Right ventricle myocardium inferior (tissue), 1 donor: ENCODE measurements at regions not wholly inside any gene's neighbourhood (a gene's known extent, or its start where the extent isn't known, plus 50 kb on each side); places are given as distances from the start of the nearest gene placed in this dataset.
"Not testable (repeated sequence)": the region's sequence is repeated elsewhere in the genome, so short reads cannot be mapped to it uniquely, and the experiment has no call there.

Experiments
- ATAC-seq: fragments of 200-7000 bp; cut with Tn5 transposase; one replicate; pipeline ENCODE4 v1.9.1; 2020; ENCODE audit warnings: mild to moderate bottlenecking, moderate library complexity
- DNase-seq: peaks from one replicate; pipeline ENCODE4 v3.0.0; 2021; ENCODE audit errors: missing footprints
- intact Hi-C: fragments of 100-400 bp; cut with DNase I; formaldehyde crosslinking; loops from one replicate; pipeline ENCODE4 v1.11.0; 2022
- donor health status: DM: no; HTN: yes; CAD: no; lungs with severe emphysema.

DNA sequence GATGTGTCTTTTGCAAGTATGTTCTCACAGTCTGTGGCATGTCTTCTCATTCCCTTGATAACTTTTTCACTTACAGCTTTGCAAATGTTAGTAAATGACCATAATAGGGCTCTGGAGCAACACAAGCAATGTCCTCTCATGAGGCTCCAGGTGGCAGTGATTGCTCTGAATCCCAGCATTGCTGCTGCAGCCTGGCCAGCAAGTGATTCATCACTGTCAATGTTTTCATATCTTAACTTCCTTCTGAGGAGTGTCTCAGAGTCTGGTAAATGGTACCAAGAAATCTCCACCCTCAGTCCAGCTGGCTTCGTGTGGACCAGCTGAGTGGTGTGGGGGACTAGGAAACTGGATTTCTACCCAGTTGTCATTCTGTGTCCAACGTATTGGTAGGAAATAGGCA is 139.6 kb downstream of the MYLK4 start:
- intact Hi-C loops = no loop called here
- ATAC-seq (no peak), DNase-seq (no peak)

GRCh38 chr6:2608503-2608902 is 142.2 kb downstream of the MYLK4 start:
- DNase-seq (no peak), ATAC-seq (no peak)
- intact Hi-C loops = no loop called here

DNA sequence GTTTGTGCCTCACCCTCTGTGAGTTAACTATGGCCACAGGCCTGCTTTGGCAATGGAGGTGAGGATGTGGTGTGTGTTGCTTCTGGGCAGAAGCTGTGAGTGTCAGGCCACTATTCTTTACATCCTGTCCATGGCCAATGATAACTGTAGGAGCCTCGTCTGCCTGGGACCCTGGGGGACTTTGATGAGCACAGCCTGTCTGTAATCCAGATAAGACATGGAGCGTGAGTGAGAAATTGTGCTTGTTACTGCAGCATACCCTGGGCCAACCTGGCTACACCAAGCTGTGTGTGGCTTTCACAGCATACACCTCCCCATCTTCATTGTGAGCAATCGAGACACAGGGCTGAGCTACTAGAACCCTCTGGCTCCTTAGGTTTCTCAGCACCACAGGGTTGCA is 150.4 kb downstream of the MYLK4 start:
- DNase-seq (no peak), ATAC-seq (no peak)
- intact Hi-C loops = loop anchor here (1.0 kb wide), 1 partner anchor 32 kb away; no protein-coding TSS in a partner anchor

- intact Hi-C loops = loop anchor here (1.0 kb wide), 1 partner anchor 32 kb away; no protein-coding TSS in a partner anchor
- ATAC-seq (peak; percentile 26), DNase-seq (no peak)
These were observed 150.9 kb downstream of the MYLK4 start for GRCh38 chr6:2599817-2600216.

- DNase-seq = no peak
- intact Hi-C loops = no loop called here
- ATAC-seq = no peak
These were observed 151.9 kb downstream of the MYLK4 start for GRCh38 chr6:2598867-2599266.

- no peak for DNase-seq
- intact Hi-C loops = no loop called here
- no peak for ATAC-seq
These were observed 152.7 kb downstream of the MYLK4 start for GRCh38 chr6:2597991-2598390.

DNA sequence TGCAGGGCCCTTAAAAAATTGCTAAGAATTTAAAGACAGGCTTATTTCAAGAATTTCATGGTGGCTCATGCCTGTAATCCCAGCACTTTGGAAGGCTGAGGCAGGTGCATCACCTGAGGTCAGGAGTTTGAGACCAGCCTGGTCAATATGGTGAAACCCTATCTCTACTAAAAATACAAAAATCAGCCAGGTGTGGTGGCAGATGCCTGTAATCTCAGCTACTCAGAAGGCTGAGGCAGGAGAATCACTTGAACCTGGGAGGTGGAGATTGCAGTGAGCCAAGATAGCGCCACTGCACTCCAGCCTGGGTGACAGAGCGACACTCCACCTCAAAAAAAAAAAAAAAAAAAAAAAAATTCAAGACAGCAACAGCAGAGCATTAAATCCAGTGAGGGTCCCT is 153.3 kb downstream of the MYLK4 start:
- intact Hi-C loops, ATAC-seq, DNase-seq: not testable (repeated sequence)

GRCh38 chr6:2596222-2596621 is 154.5 kb downstream of the MYLK4 start:
- ATAC-seq (no peak), DNase-seq (no peak)
- intact Hi-C loops = no loop called here

DNA sequence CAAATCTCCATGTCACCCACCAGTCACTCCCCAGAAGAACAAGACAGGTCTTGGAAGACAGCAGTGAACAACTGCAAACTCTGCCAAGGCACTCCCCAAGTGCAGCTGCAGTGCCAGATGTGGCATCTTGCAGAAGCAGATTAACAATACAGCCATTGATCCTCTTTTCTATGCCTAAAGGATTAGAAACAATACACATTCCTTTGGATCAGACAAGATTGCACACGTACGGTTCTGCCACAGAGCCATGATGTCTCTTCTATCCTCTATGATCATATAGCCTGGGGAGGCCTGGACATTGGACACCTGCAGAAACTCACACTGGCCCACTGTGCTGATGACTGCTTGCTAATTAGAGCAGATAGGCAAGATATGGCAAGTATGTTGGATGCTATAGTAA is 155.9 kb downstream of the MYLK4 start:
- ATAC-seq = no peak
- intact Hi-C loops = no loop called here
- no peak for DNase-seq

GRCh38 chr6:2593167-2593566 is 157.6 kb downstream of the MYLK4 start:
- DNase-seq = no peak
- intact Hi-C loops = no loop called here

DNA sequence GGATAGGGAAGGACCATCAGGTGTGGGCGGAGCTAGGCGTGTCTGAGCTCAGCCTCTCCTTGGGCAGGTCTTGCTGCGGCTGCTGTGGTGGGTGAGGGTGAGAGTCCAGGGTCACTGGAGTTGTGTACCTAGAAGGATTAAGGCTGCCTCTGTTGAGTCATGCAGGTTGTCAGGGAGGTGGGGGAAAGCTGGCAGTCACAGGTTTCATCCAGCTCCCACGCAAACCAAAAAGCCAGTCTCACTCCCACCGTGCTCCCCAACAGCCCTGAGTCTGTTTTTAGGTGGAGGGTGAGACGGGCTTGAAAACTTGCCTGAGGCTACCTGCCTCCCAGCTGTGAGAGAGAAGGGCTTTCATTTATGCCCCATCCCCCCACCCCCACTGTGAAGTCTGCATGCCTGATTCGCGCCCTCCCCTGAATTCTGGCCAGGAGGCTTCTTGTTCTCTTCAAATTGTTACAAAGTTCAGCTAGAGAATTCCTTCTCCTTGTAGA is 161.5 kb downstream of the MYLK4 start:
- intact Hi-C loops = no loop called here
- ATAC-seq (no peak), DNase-seq (no peak)

More at GRCh38 chr6:2593167-2593566, 157.6 kb downstream of the MYLK4 start:
- ATAC-seq = no peak

DNA sequence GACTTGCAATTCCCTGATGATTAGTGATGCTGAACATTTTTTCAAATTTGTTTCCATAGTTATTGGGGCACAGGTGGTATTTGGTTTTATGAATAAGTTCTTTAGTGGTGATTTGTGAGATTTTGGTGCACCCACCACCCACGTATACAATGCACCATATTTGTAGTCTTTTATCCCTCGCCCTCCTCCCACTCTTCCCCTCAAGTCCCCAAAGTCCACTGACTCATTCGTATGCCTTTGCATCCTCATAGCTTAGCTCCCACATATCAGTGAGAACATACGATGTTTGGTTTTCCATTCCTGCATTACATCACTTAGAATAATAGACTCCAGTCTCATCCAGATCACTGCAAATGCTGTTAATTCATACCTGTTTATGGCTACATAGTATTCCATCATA is 167.3 kb downstream of the MYLK4 start:
- intact Hi-C loops = no loop called here
- no peak for DNase-seq
- ATAC-seq = no peak

- intact Hi-C loops = no loop called here
- ATAC-seq (no peak), DNase-seq (no peak)
These were observed 168.5 kb downstream of the MYLK4 start for GRCh38 chr6:2582268-2582667.

DNA sequence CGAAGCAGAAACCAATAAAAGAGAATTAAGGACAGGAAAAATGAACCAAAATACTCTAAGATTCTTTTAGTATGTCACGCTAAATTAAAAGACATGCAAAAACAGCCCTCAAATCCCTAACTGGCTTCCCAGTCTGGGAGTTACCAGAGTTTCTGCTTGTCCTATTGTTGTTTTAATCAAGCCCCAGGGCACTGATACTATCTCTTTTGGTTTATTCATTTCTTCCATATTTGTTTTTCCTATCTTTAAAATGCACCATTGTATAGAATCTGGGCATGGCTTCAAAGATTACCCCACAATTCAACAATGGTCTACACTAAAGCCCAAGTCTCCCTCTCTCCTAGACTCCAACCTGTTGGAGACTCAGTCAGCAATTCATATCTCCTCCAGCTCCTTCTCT is 169.1 kb downstream of the MYLK4 start:
- no peak for ATAC-seq
- DNase-seq = no peak

DNA sequence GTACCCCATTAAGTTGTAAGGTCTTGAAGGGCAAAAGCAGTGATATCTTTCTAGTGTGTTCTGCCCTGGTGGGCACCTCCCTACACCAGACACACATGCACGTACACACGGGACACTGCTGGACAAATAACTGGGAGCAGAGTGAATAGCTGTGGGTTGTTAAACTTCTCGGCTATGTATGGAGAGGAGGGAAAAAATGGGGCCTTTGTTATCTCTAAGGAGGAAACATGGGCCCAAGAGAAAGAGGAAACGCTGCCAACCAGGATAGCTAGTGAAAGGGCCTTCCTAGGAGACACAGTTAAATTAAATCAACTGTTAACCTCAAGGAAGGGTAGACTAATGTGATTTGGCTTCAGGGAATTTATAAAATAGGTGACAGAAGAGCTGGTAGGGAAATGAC is 169.7 kb downstream of the MYLK4 start:
- intact Hi-C loops = no loop called here
- no peak for DNase-seq
- no peak for ATAC-seq

More for the DNA sequence above, 169.1 kb downstream of the MYLK4 start:
- intact Hi-C loops = no loop called here

- intact Hi-C loops = no loop called here
- ATAC-seq (peak; percentile 60), DNase-seq (no peak)
These were observed 170.7 kb downstream of the MYLK4 start for GRCh38 chr6:2579804-2580570.

DNA sequence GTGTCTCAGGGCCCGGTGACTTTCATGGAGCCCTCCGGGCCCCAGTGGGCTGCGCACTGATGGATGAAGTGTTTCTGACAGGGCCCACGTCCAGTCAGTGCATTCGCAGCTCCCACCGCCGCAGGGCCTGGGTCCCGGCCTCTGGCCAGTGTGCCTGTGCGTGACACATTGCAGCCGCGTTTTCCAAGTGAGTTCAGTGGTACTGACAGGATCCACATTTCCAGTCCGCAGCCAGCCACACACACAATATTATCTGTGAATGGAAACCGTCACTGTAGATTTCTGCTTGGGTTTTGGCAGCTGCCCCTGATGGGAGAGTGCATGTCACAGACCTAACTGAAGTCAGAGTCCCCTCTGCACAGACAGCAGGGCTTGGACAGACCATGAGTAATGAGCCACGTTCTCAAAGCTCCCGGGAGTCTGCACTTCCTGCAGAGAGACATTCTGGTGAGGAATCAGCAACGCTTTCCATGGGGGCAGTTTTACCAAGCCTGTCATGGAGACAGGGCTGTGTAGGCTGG is 171.4 kb downstream of the MYLK4 start:
- ATAC-seq (peak; percentile 69), DNase-seq (no peak)
- intact Hi-C loops = no loop called here

GRCh38 chr6:2578767-2579166 is 172.0 kb downstream of the MYLK4 start:
- DNase-seq (no peak), ATAC-seq (no peak)
- intact Hi-C loops = no loop called here

- DNase-seq (no peak), ATAC-seq (no peak)
- intact Hi-C loops = no loop called here
These were observed 174.2 kb downstream of the MYLK4 start for GRCh38 chr6:2576499-2576898.

DNA sequence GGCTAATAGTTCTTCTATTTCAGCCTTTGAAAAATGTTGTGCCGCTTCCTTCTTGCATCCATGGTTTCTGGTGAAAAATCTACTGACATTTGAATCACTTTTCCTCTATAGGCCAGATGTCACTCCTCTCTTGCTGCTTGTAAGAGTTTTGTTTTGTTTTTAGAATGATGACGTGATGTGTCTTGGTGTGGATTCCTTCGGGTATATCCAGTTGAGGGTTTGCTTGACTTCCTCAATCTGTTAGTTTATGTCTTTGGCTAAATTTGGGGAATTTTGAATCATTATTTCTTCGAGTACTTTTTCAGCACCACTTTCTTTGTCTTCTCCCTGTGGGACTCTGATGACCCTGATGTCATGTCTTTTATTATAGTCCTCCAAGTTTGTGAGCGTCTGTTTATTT is 175.5 kb downstream of the MYLK4 start:
- intact Hi-C loops = no loop called here
- no peak for ATAC-seq

More for the DNA sequence above, 175.5 kb downstream of the MYLK4 start:
- DNase-seq = no peak
